ENCODE measurements at regions not wholly inside any gene's neighbourhood (a gene's known extent, or its start where the extent isn't known, plus 50 kb on each side); places are given as distances from the start of the nearest gene placed in this dataset.
"Not testable (repeated sequence)": the region's sequence is repeated elsewhere in the genome, so short reads cannot be mapped to it uniquely, and the experiment has no call there.

DNA sequence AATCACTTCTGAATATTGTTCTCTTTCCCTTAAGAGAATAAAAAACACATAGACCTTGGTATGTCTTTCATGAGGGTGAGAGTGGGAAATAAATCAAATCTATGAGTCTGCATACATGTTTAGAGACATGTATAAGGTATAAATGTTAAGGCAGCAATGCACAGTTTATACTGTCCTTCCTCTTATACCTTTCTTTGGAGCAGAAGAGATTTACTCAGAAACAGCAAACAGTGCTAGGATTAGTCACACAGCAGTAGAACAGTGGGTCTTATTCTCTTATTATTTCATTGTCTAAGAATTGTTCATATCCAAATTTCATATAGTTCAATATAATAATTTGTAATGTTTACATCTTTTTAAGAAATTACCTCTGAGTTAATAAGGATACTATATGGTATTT, 126.7 kb upstream of the TMEM196 start:
- Histone ChIP-seq H3K9me3 (ENCODE audit: low read depth, low read length, poor library complexity, severe bottlenecking) (no peaks in the 10 kb centered on the region), H3K4me3 (ENCODE audit: low read depth, low read length, poor library complexity, severe bottlenecking) (no peak overlapping the region), H3K36me3 (ENCODE audit: insufficient read depth, low read length, poor library complexity, severe bottlenecking) (no peaks in the 10 kb centered on the region), H3K27me3 (replicated peaks; ENCODE audit: insufficient read depth, low read depth, low read length, poor library complexity) (no peaks in the 10 kb centered on the region), H3K27ac (ENCODE audit: low read depth, low read length, poor library complexity, severe bottlenecking) (no peak overlapping the region), H3K4me1 (ENCODE audit: insufficient read depth, low read length, poor library complexity, severe bottlenecking) (no peaks in the 10 kb centered on the region)
- ChIA-PET CTCF (no interaction called here), POLR2A (ENCODE audit: low non-redundant PET) (no interaction called here)
- DNase-seq (ENCODE audit: low spot score): no peak
- TF ChIP-seq EZH2 (IDR thresholded peaks at IDR 0.05; ENCODE audit: borderline replicate concordance, low read depth, low read length, poor library complexity, severe bottlenecking): no peak
- TF ChIP-seq, protein P1, sequence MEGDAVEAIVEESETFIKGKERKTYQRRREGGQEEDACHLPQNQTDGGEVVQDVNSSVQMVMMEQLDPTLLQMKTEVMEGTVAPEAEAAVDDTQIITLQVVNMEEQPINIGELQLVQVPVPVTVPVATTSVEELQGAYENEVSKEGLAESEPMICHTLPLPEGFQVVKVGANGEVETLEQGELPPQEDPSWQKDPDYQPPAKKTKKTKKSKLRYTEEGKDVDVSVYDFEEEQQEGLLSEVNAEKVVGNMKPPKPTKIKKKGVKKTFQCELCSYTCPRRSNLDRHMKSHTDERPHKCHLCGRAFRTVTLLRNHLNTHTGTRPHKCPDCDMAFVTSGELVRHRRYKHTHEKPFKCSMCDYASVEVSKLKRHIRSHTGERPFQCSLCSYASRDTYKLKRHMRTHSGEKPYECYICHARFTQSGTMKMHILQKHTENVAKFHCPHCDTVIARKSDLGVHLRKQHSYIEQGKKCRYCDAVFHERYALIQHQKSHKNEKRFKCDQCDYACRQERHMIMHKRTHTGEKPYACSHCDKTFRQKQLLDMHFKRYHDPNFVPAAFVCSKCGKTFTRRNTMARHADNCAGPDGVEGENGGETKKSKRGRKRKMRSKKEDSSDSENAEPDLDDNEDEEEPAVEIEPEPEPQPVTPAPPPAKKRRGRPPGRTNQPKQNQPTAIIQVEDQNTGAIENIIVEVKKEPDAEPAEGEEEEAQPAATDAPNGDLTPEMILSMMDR (conservative IDR thresholded peaks at IDR 0.05; ENCODE audit: low read depth, low read length): no peak
- intact Hi-C loops (cut with micrococcal nuclease; ENCODE audit: unreplicated experiment): no loop called here
- no TSS peak for BruUV-seq (replicated peaks)

DNA sequence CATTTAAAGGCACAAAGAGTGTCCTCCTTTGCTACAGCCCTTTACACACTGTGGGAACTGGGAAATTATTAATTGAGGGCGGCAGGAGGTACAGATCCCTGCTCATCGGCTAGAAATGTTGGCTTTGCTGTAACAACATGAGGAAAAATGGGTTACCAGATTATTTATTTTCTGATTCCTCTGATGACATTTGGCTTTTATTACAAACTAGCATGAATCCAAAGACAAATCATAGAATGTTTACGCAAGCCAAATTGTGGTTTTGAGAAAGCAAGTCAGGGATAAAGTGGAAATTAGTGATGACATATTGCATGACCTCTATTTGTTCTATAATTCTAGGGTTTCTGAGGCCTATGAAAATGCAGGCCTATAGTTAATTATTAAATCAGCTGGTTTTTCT, 126.1 kb upstream of the TMEM196 start:
- no peak for DNase-seq (ENCODE audit: low spot score)
- Histone ChIP-seq H3K4me1 (ENCODE audit: insufficient read depth, low read length, poor library complexity, severe bottlenecking) (no peaks in the 10 kb centered on the region), H3K9me3 (ENCODE audit: low read depth, low read length, poor library complexity, severe bottlenecking) (no peaks in the 10 kb centered on the region), H3K36me3 (ENCODE audit: insufficient read depth, low read length, poor library complexity, severe bottlenecking) (no peaks in the 10 kb centered on the region), H3K27me3 (replicated peaks; ENCODE audit: insufficient read depth, low read depth, low read length, poor library complexity) (no peaks in the 10 kb centered on the region), H3K4me3 (ENCODE audit: low read depth, low read length, poor library complexity, severe bottlenecking) (no peak overlapping the region), H3K27ac (ENCODE audit: low read depth, low read length, poor library complexity, severe bottlenecking) (no peak overlapping the region)
- ChIA-PET CTCF (no interaction called here), POLR2A (ENCODE audit: low non-redundant PET) (no interaction called here)
- BruUV-seq (replicated peaks): no TSS peak
- TF ChIP-seq EZH2 (IDR thresholded peaks at IDR 0.05; ENCODE audit: borderline replicate concordance, low read depth, low read length, poor library complexity, severe bottlenecking): no peak
- TF ChIP-seq, protein P1 (conservative IDR thresholded peaks at IDR 0.05; ENCODE audit: low read depth, low read length): no peak
- intact Hi-C loops (cut with micrococcal nuclease; ENCODE audit: unreplicated experiment): no loop called here

DNA sequence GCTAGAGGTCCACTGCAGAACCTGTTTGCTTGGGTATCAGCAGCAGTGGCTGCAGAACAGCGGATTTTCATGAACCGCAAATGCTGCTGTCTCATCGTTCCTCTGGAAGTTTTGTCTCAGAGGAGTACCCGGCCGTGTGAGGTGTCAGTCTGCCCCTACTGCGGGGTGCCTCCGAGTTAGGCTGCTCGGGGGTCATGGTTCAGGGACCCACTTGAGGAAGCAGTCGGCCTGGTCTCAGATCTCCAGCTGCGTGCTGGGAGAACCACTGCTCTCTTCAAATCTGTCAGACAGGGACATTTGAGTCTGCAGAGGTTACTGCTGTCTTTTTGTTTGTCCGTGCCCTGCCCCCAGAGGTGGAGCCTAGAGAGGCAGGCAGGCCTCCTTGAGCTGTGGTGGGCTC, 109.5 kb upstream of the TMEM196 start:
- POLR2A ChIA-PET (ENCODE audit: low non-redundant PET); H3K9me3 ChIP-seq (ENCODE audit: low read depth, low read length, poor library complexity, severe bottlenecking); H3K27ac ChIP-seq (ENCODE audit: low read depth, low read length, poor library complexity, severe bottlenecking); H3K36me3 ChIP-seq (ENCODE audit: insufficient read depth, low read length, poor library complexity, severe bottlenecking); CTCF ChIA-PET; H3K4me1 ChIP-seq (ENCODE audit: insufficient read depth, low read length, poor library complexity, severe bottlenecking); BruUV-seq (replicated peaks); H3K4me3 ChIP-seq (ENCODE audit: low read depth, low read length, poor library complexity, severe bottlenecking); H3K27me3 ChIP-seq (replicated peaks; ENCODE audit: insufficient read depth, low read depth, low read length, poor library complexity); DNase-seq (ENCODE audit: low spot score); intact Hi-C loops (cut with micrococcal nuclease; ENCODE audit: unreplicated experiment): not testable (repeated sequence)

DNA sequence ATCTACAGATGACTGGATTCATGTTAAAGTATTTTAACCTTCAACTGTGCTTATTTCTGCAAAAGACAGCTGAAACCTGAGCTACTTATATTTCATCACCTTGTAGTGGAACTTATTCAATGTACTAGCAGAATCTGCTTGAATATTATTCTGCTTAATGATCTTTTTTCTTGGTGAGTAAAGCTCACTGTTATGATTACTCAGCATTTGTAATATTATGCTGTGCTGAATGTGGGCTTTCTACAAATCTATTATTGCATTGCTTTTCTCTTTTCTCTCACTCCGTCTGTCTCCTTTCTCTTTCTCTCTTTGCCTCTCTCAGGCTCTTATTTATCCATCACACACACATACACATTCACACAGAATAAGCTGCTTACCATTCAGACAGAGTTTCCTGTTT, 98.7 kb upstream of the TMEM196 start:
- no TSS peak for BruUV-seq (replicated peaks)
- no peak for DNase-seq (ENCODE audit: low spot score)
- H3K9me3 ChIP-seq (ENCODE audit: low read depth, low read length, poor library complexity, severe bottlenecking): no peaks in the 10 kb centered on the region
- H3K27me3 ChIP-seq (replicated peaks; ENCODE audit: insufficient read depth, low read depth, low read length, poor library complexity): no peaks in the 10 kb centered on the region
- H3K36me3 ChIP-seq (ENCODE audit: insufficient read depth, low read length, poor library complexity, severe bottlenecking): no peaks in the 10 kb centered on the region
- no peak overlapping the region for H3K4me3 ChIP-seq (ENCODE audit: low read depth, low read length, poor library complexity, severe bottlenecking)
- ChIA-PET POLR2A (ENCODE audit: low non-redundant PET) (no interaction called here), CTCF (no interaction called here)
- intact Hi-C loops (cut with micrococcal nuclease; ENCODE audit: unreplicated experiment): no loop called here
- no peak for TF ChIP-seq EZH2 (IDR thresholded peaks at IDR 0.05; ENCODE audit: borderline replicate concordance, low read depth, low read length, poor library complexity, severe bottlenecking)
- TF ChIP-seq, protein P1 (conservative IDR thresholded peaks at IDR 0.05; ENCODE audit: low read depth, low read length): no peak
- no peak overlapping the region for H3K27ac ChIP-seq (ENCODE audit: low read depth, low read length, poor library complexity, severe bottlenecking)
- no peaks in the 10 kb centered on the region for H3K4me1 ChIP-seq (ENCODE audit: insufficient read depth, low read length, poor library complexity, severe bottlenecking)
